Kidney (tissue), 13 donors: ENCODE measurements at regions not wholly inside any gene's neighbourhood (a gene's known extent, or its start where the extent isn't known, plus 50 kb on each side); places are given as distances from the start of the nearest gene placed in this dataset.

Experiments
- DNase-seq, 5 donors: peaks; one replicate each; pipeline ENCODE4 v3.0.0-alpha.2; 2013 to 2020
- FAIRE-seq: peaks from 2 replicates; lab custom pipeline; 2012; peaks lifted over from hg19 to GRCh38; lab: Jason Lieb, UNC
- H3K27ac ChIP-seq, 2 donors: one replicate each; pipeline ENCODE4 v1.7.0; 2013; ENCODE audit warnings: low read depth in 2 of 2, low read length in 2 of 2, inconsistent platforms in 1 of 2
- H3K27me3 ChIP-seq: one replicate; pipeline ENCODE4 v1.7.1; 2013; ENCODE audit warnings: low read length, inconsistent platforms; ENCODE audit not compliant: control insufficient read depth, insufficient read depth
- H3K36me3 ChIP-seq, 3 donors: one replicate each; pipeline versions ENCODE4 v1.7.0 to v1.7.1; 2013; ENCODE audit warnings: low read length in 3 of 3, control low read depth in 1 of 3, inconsistent platforms in 1 of 3; ENCODE audit not compliant: insufficient read depth in 3 of 3, control insufficient read depth in 2 of 3
- H3K4me1 ChIP-seq, 3 donors: one replicate each; pipeline versions ENCODE4 v1.7.0 to v1.7.1; 2013; ENCODE audit warnings: low read length in 3 of 3, inconsistent platforms in 1 of 3, low read depth in 1 of 3; ENCODE audit not compliant: control insufficient read depth in 2 of 3, insufficient read depth in 2 of 3
- H3K4me3 ChIP-seq, 3 donors: one replicate each; pipeline versions ENCODE4 v1.7.0 to v1.8.1; 2013; ENCODE audit warnings: low read length in 3 of 3, control low read depth in 1 of 3, inconsistent platforms in 1 of 3
- H3K9ac ChIP-seq, 3 donors: one replicate each; pipeline versions ENCODE4 v1.7.0 to v1.7.1; 2013; ENCODE audit warnings: low read length in 3 of 3, control low read depth in 1 of 3, inconsistent platforms in 1 of 3
- H3K9me3 ChIP-seq, 3 donors: one replicate each; pipeline versions ENCODE4 v1.7.0 to v1.7.1; 2013; ENCODE audit warnings: low read length in 3 of 3, control low read depth in 1 of 3, inconsistent platforms in 1 of 3; ENCODE audit not compliant: control insufficient read depth in 2 of 3, insufficient read depth in 1 of 3
- CTCF ChIP-seq: IDR thresholded peaks from 3 replicates; pipeline ENCODE4 v1.5.1; 2012; ENCODE audit warnings: mild to moderate bottlenecking, moderate library complexity, borderline replicate concordance; ENCODE audit not compliant: insufficient read depth; ENCODE audit errors: extremely low read depth
- intact Hi-C: fragments of 100-400 bp; cut with DNase I; formaldehyde crosslinking; loops from one replicate; pipeline ENCODE4 v1.11.1; 2022
- donor health status: control.
- donor health status: control.
- donor health status: control.
- donor health status: control.
- donor health status: control.
- donor health status: DM: yes; HTN: yes; CAD: no.
- donor health status: Normal renal cell carcinoma (clear cell type).

GRCh38 chr1:219754767-219755166 lies 141.9 kb upstream of the ZC3H11B start:
- H3K36me3 ChIP-seq: no peaks in the 10 kb centered on the region
- DNase-seq (no peak), FAIRE-seq (no peak)
- H3K9me3 ChIP-seq: no peaks in the 10 kb centered on the region
- TF ChIP-seq CTCF: no peak
- H3K27ac ChIP-seq: no peak overlapping the region
- no peak overlapping the region for H3K4me3 ChIP-seq
- intact Hi-C loops: no loop called here
- no peaks in the 10 kb centered on the region for H3K27me3 ChIP-seq
- H3K9ac ChIP-seq: no peak overlapping the region
- H3K4me1 ChIP-seq: no peaks in the 10 kb centered on the region

- no peak overlapping the region for H3K27ac ChIP-seq
- intact Hi-C loops: no loop called here
- no peaks in the 10 kb centered on the region for H3K36me3 ChIP-seq
- FAIRE-seq (no peak), DNase-seq (no peak)
- no peak for TF ChIP-seq CTCF
- H3K4me3 ChIP-seq: no peak overlapping the region
- H3K4me1 ChIP-seq: no peaks in the 10 kb centered on the region
- H3K9me3 ChIP-seq: no peaks in the 10 kb centered on the region
- H3K9ac ChIP-seq: no peak overlapping the region
- no peaks in the 10 kb centered on the region for H3K27me3 ChIP-seq
Observed at GRCh38 chr1:219753914-219754313, 141.0 kb upstream of the ZC3H11B start.

- no peak overlapping the region for H3K27ac ChIP-seq
- DNase-seq (no peak), FAIRE-seq (no peak)
- no peaks in the 10 kb centered on the region for H3K36me3 ChIP-seq
- intact Hi-C loops: no loop called here
- H3K9me3 ChIP-seq: no peaks in the 10 kb centered on the region
- H3K9ac ChIP-seq: no peak overlapping the region
- no peak overlapping the region for H3K4me3 ChIP-seq
- no peak for TF ChIP-seq CTCF
- no peaks in the 10 kb centered on the region for H3K4me1 ChIP-seq
- no peaks in the 10 kb centered on the region for H3K27me3 ChIP-seq
Observed at GRCh38 chr1:219752645-219753044, 139.7 kb upstream of the ZC3H11B start.

GRCh38 chr1:219751870-219752507 lies 139.1 kb upstream of the ZC3H11B start:
- FAIRE-seq (no peak), DNase-seq (no peak)
- no peak for TF ChIP-seq CTCF
- Histone ChIP-seq H3K9me3 (no peaks in the 10 kb centered on the region), H3K27ac (no peak overlapping the region), H3K27me3 (no peaks in the 10 kb centered on the region), H3K9ac (no peak overlapping the region), H3K4me1 (no peaks in the 10 kb centered on the region), H3K36me3 (no peaks in the 10 kb centered on the region), H3K4me3 (no peak overlapping the region)
- intact Hi-C loops: no loop called here
